HepG2 (cell line): ENCODE measurements at regions not wholly inside any gene's neighbourhood (a gene's known extent, or its start where the extent isn't known, plus 50 kb on each side); places are given as distances from the start of the nearest gene placed in this dataset.

Experiments
- EP300 ChIP-seq, 3 experiments: sonication (generic) in 1 of 3; formaldehyde crosslinking in 1 of 3; IDR thresholded peaks; 2 replicates each; pipeline versions ENCODE4 v1.5.1 to v1.6.1; 2011 to 2020; ENCODE audit warnings: low read depth in 2 of 3, low read length in 2 of 3, borderline replicate concordance in 1 of 3, improper control_type of control experiment in 1 of 3, mild to moderate bottlenecking in 1 of 3, missing genetic modification reagents in 1 of 3, moderate library complexity in 1 of 3
- FOXP1 ChIP-seq, 2 experiments: fragments of 450-650 bp in 1 of 2; IDR thresholded peaks; 2 replicates each; pipeline ENCODE4 v1.6.1; 2017 to 2018; ENCODE audit warnings: antibody characterized with exemption in 1 of 2
- GMEB2 ChIP-seq: IDR thresholded peaks from 2 replicates; pipeline ENCODE4 v1.6.1; 2016; ENCODE audit warnings: missing biosample characterization, missing genetic modification reagents, low read depth
- MIXL1 ChIP-seq: IDR thresholded peaks from 2 replicates; pipeline ENCODE4 v1.6.1; 2016
- NR2F1 ChIP-seq, 2 experiments: fragments of 450-650 bp in 1 of 2; formaldehyde crosslinking in 1 of 2; IDR thresholded peaks; 2 replicates each; pipeline versions ENCODE4 v1.5.0 to v1.6.1; 2016 to 2020; ENCODE audit warnings: mild to moderate bottlenecking in 1 of 2, missing compliant biosample characterization in 1 of 2, missing genetic modification reagents in 1 of 2, moderate library complexity in 1 of 2
- NR2F6 ChIP-seq, 2 experiments: IDR thresholded peaks; 2 replicates each; pipeline ENCODE4 v1.6.1; 2016; ENCODE audit warnings: antibody characterized with exemption in 1 of 2, mild to moderate bottlenecking in 1 of 2
- PPARG ChIP-seq: conservative IDR thresholded peaks from 2 replicates; pipeline ENCODE4 v1.6.1; 2016; ENCODE audit warnings: missing biosample characterization, missing genetic modification reagents
- SOX5 ChIP-seq: IDR thresholded peaks from 2 replicates; pipeline ENCODE4 v1.6.1; 2016; ENCODE audit warnings: borderline replicate concordance
- SP2 ChIP-seq: sonication (generic); formaldehyde crosslinking; IDR thresholded peaks from 2 replicates; pipeline ENCODE4 v1.5.1; 2020; ENCODE audit warnings: mild to moderate bottlenecking, missing genetic modification reagents
- TOPORS ChIP-seq: sonication (generic); formaldehyde crosslinking; IDR thresholded peaks from 2 replicates; pipeline ENCODE4 v1.8.0; 2023; ENCODE audit warnings: mild to moderate bottlenecking, missing genetic modification reagents
- ZNF253 ChIP-seq: sonication (generic); formaldehyde crosslinking; IDR thresholded peaks from 2 replicates; pipeline ENCODE4 v1.8.0; 2022; ENCODE audit warnings: mild to moderate bottlenecking, missing genetic modification reagents, borderline replicate concordance
- ZNF557 ChIP-seq: sonication (generic); formaldehyde crosslinking; IDR thresholded peaks from 2 replicates; pipeline ENCODE4 v1.4.0; 2020; ENCODE audit warnings: missing genetic modification reagents
- TF ChIP-seq, protein P1 (sequence below), 2 experiments: sonication (generic) in 1 of 2; formaldehyde crosslinking in 1 of 2; IDR thresholded peaks; 2 replicates each; pipeline versions ENCODE4 v1.4.0 to v1.6.1; 2016 to 2020; ENCODE audit warnings: borderline replicate concordance in 1 of 2, low read depth in 1 of 2, mild to moderate bottlenecking in 1 of 2, missing genetic modification reagents in 1 of 2
- TF ChIP-seq, protein P2 (sequence below): sonication (generic); formaldehyde crosslinking; conservative IDR thresholded peaks from 2 replicates; pipeline ENCODE4 v1.4.0; 2020; ENCODE audit warnings: mild to moderate bottlenecking, missing genetic modification reagents, moderate library complexity
- TF ChIP-seq, protein P3 (sequence below): sonication (generic); formaldehyde crosslinking; IDR thresholded peaks from 2 replicates; pipeline ENCODE4 v1.5.0; 2020; ENCODE audit warnings: mild to moderate bottlenecking, missing genetic modification reagents

GRCh38 chr2:144163592-144163991 lies 356.3 kb downstream of the ZEB2 start (continued):
- TF ChIP-seq EP300 (IDR thresholded peaks at IDR 0.05; ENCODE audit: low read depth in 2 of 2, low read length in 2 of 2) (peak in 1 of 2 experiments; percentile 40; a peak in 1 of 4 replicates), EP300 (CRISPR knock-in tag; IDR thresholded peaks at IDR 0.05; ENCODE audit: borderline replicate concordance) (no peak), NR2F6 (IDR thresholded peaks at IDR 0.05) (0 out of 2 replicates have a peak, but pooled peaks have one; percentile 15), NR2F6 (CRISPR knock-in tag; IDR thresholded peaks at IDR 0.05) (no peak), PPARG (CRISPR knock-in tag) (peak; percentile 89), SP2 (CRISPR knock-in tag) (no peak), NR2F1 (CRISPR knock-in tag; IDR thresholded peaks at IDR 0.05) (peak in 1 of 2 experiments; percentile 37; a peak in 1 of 4 replicates), SOX5 (CRISPR knock-in tag) (0 out of 2 replicates have a peak, but pooled peaks have one; percentile 14), TOPORS (CRISPR knock-in tag) (no peak), FOXP1 (IDR thresholded peaks at IDR 0.05) (no peak), FOXP1 (CRISPR knock-in tag; IDR thresholded peaks at IDR 0.05) (peak; percentile 28; the same call in 1 of the 2 replicates), ZNF557 (CRISPR knock-in tag) (no peak), ZNF253 (no peak), MIXL1 (peak; percentile 65; the same call in 1 of the 2 replicates), GMEB2 (no peak)
- TF ChIP-seq, protein P1, sequence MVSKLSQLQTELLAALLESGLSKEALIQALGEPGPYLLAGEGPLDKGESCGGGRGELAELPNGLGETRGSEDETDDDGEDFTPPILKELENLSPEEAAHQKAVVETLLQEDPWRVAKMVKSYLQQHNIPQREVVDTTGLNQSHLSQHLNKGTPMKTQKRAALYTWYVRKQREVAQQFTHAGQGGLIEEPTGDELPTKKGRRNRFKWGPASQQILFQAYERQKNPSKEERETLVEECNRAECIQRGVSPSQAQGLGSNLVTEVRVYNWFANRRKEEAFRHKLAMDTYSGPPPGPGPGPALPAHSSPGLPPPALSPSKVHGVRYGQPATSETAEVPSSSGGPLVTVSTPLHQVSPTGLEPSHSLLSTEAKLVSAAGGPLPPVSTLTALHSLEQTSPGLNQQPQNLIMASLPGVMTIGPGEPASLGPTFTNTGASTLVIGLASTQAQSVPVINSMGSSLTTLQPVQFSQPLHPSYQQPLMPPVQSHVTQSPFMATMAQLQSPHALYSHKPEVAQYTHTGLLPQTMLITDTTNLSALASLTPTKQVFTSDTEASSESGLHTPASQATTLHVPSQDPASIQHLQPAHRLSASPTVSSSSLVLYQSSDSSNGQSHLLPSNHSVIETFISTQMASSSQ (IDR thresholded peaks at IDR 0.05; ENCODE audit: low read depth): peak; percentile 68; the same call in 1 of the 2 replicates
- TF ChIP-seq, protein P1 (CRISPR knock-in tag; IDR thresholded peaks at IDR 0.05; ENCODE audit: borderline replicate concordance): no peak; the same call in 1 of the 2 replicates
- TF ChIP-seq, protein P2, sequence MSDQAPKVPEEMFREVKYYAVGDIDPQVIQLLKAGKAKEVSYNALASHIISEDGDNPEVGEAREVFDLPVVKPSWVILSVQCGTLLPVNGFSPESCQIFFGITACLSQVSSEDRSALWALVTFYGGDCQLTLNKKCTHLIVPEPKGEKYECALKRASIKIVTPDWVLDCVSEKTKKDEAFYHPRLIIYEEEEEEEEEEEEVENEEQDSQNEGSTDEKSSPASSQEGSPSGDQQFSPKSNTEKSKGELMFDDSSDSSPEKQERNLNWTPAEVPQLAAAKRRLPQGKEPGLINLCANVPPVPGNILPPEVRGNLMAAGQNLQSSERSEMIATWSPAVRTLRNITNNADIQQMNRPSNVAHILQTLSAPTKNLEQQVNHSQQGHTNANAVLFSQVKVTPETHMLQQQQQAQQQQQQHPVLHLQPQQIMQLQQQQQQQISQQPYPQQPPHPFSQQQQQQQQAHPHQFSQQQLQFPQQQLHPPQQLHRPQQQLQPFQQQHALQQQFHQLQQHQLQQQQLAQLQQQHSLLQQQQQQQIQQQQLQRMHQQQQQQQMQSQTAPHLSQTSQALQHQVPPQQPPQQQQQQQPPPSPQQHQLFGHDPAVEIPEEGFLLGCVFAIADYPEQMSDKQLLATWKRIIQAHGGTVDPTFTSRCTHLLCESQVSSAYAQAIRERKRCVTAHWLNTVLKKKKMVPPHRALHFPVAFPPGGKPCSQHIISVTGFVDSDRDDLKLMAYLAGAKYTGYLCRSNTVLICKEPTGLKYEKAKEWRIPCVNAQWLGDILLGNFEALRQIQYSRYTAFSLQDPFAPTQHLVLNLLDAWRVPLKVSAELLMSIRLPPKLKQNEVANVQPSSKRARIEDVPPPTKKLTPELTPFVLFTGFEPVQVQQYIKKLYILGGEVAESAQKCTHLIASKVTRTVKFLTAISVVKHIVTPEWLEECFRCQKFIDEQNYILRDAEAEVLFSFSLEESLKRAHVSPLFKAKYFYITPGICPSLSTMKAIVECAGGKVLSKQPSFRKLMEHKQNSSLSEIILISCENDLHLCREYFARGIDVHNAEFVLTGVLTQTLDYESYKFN (CRISPR knock-in tag): peak; percentile 67
- TF ChIP-seq, protein P3, sequence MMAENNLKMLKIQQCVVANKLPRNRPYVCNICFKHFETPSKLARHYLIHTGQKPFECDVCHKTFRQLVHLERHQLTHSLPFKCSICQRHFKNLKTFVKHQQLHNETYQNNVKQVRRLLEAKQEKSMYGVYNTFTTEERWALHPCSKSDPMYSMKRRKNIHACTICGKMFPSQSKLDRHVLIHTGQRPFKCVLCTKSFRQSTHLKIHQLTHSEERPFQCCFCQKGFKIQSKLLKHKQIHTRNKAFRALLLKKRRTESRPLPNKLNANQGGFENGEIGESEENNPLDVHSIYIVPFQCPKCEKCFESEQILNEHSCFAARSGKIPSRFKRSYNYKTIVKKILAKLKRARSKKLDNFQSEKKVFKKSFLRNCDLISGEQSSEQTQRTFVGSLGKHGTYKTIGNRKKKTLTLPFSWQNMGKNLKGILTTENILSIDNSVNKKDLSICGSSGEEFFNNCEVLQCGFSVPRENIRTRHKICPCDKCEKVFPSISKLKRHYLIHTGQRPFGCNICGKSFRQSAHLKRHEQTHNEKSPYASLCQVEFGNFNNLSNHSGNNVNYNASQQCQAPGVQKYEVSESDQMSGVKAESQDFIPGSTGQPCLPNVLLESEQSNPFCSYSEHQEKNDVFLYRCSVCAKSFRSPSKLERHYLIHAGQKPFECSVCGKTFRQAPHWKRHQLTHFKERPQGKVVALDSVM: no peak
